HepG2 (cell line): ENCODE measurements at regions not wholly inside any gene's neighbourhood (a gene's known extent, or its start where the extent isn't known, plus 50 kb on each side); places are given as distances from the start of the nearest gene placed in this dataset.
A peak's percentile ranks its signal among the peaks of the same experiment; 100 is the strongest.

Experiments used
- ATF1 ChIP-seq: IDR thresholded peaks from 2 replicates; pipeline ENCODE4 v1.6.1; 2016; ENCODE audit warnings: mild to moderate bottlenecking, control low read depth
- FOSL2 ChIP-seq: sonication (generic); formaldehyde crosslinking; IDR thresholded peaks from 2 replicates; pipeline ENCODE4 v1.4.0; 2020; ENCODE audit warnings: missing genetic modification reagents
- HMG20A ChIP-seq: IDR thresholded peaks from 2 replicates; pipeline ENCODE4 v1.6.1; 2016; ENCODE audit warnings: borderline replicate concordance
- HOXA3 ChIP-seq: sonication (generic); formaldehyde crosslinking; IDR thresholded peaks from 2 replicates; pipeline ENCODE4 v1.5.0; 2020; ENCODE audit warnings: missing genetic modification reagents
- IRF2 ChIP-seq: IDR thresholded peaks from 2 replicates; pipeline ENCODE4 v1.6.1; 2018; ENCODE audit warnings: missing genetic modification reagents, missing compliant biosample characterization
- JARID2 ChIP-seq: sonication (generic); formaldehyde crosslinking; IDR thresholded peaks from 2 replicates; pipeline ENCODE4 v1.8.1; 2023; ENCODE audit warnings: missing genetic modification reagents, inconsistent platforms; ENCODE audit not compliant: insufficient replicate concordance
- KAT7 ChIP-seq: IDR thresholded peaks from 2 replicates; pipeline ENCODE4 v1.6.1; 2018; ENCODE audit warnings: borderline replicate concordance, missing compliant biosample characterization
- PHF8 ChIP-seq: sonication (generic); formaldehyde crosslinking; IDR thresholded peaks from 2 replicates; pipeline ENCODE4 v1.5.0; 2020; ENCODE audit warnings: missing genetic modification reagents
- SP4 ChIP-seq: sonication (generic); formaldehyde crosslinking; IDR thresholded peaks from 2 replicates; pipeline ENCODE4 v1.8.1; 2023; ENCODE audit warnings: mild to moderate bottlenecking, missing genetic modification reagents
- TBX3 ChIP-seq: fragments of 450-650 bp; IDR thresholded peaks from 2 replicates; pipeline ENCODE4 v1.6.1; 2017; ENCODE audit warnings: antibody characterized with exemption, mild to moderate bottlenecking, inconsistent platforms, borderline replicate concordance
- ZNF205 ChIP-seq: IDR thresholded peaks from 2 replicates; pipeline ENCODE4 v1.6.1; 2018; ENCODE audit warnings: missing biosample characterization, missing genetic modification reagents
- ZNF30 ChIP-seq: sonication (generic); formaldehyde crosslinking; IDR thresholded peaks from 2 replicates; pipeline ENCODE4 v1.5.0; 2020; ENCODE audit warnings: mild to moderate bottlenecking, missing genetic modification reagents
- ZNF460 ChIP-seq: sonication (generic); formaldehyde crosslinking; IDR thresholded peaks from 2 replicates; pipeline ENCODE4 v1.5.1; 2020; ENCODE audit warnings: missing genetic modification reagents, mild to moderate bottlenecking, borderline replicate concordance
- ZNF543 ChIP-seq: sonication (generic); formaldehyde crosslinking; IDR thresholded peaks from 2 replicates; pipeline ENCODE4 v1.4.0; 2020; ENCODE audit warnings: mild to moderate bottlenecking, missing genetic modification reagents
- ZNF557 ChIP-seq: sonication (generic); formaldehyde crosslinking; IDR thresholded peaks from 2 replicates; pipeline ENCODE4 v1.4.0; 2020; ENCODE audit warnings: missing genetic modification reagents
- ZNF629 ChIP-seq: sonication (generic); formaldehyde crosslinking; conservative IDR thresholded peaks from 2 replicates; pipeline ENCODE4 v1.5.0; 2020; ENCODE audit warnings: missing genetic modification reagents
- ZNF878 ChIP-seq: sonication (generic); formaldehyde crosslinking; IDR thresholded peaks from 2 replicates; pipeline ENCODE4 v1.8.1; 2023; ENCODE audit warnings: mild to moderate bottlenecking, missing genetic modification reagents, moderate library complexity
- TF ChIP-seq, protein P1 (sequence below), 2 experiments: fragments of 450-650 bp in 1 of 2; sonication (generic) in 1 of 2; formaldehyde crosslinking in 1 of 2; IDR thresholded peaks; 2 replicates each; pipeline versions ENCODE4 v1.6.1 to v1.8.0; 2016 to 2022; ENCODE audit warnings: antibody characterized with exemption in 1 of 2, mild to moderate bottlenecking in 1 of 2, missing genetic modification reagents in 1 of 2
- TF ChIP-seq, protein P2 (sequence below): sonication (generic); formaldehyde crosslinking; IDR thresholded peaks from 2 replicates; pipeline ENCODE4 v1.8.1; 2023; ENCODE audit warnings: mild to moderate bottlenecking, missing genetic modification reagents
- TF ChIP-seq, protein P3 (sequence below): sonication (generic); formaldehyde crosslinking; IDR thresholded peaks from 2 replicates; pipeline ENCODE4 v1.5.0; 2020; ENCODE audit warnings: mild to moderate bottlenecking, missing genetic modification reagents

DNA sequence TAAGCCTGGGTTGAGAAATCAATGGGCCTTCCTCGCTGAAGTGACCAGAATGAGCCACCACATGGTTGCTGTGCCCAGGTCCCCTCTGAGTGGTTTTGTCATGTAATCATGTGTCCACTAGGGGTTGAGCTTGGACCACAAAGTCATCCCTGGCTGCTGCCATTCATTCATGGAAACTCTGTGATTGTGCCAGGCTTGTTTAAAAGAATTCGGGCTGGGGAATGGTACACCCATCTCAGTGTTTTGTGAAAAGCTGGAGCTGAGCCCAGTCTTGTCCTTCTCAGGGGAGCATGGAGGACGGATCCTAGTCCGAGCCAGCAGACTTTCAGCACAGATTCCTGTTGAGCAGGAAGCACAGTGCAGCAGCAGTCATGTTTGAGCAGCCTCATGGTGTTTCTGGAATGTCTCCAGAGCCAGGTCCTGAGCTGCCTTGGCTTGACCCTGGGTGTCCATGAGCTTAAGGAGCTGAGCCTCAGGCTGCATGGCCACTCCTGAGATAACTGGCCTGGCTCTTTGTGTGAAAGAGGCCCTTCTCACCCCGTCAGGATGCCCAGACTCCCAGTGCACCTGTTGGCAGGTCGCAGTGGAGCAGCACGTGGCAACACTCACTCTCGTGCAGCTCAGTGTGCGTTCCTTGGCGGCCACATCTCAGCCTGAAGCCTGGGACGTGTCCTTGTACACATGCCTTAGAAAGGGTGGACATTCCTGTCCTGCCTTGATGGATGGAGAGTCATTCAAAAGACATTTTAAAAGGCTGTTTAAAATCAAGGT, 260.3 kb upstream of the TPM1 start (continued):
- TF ChIP-seq, protein P1, sequence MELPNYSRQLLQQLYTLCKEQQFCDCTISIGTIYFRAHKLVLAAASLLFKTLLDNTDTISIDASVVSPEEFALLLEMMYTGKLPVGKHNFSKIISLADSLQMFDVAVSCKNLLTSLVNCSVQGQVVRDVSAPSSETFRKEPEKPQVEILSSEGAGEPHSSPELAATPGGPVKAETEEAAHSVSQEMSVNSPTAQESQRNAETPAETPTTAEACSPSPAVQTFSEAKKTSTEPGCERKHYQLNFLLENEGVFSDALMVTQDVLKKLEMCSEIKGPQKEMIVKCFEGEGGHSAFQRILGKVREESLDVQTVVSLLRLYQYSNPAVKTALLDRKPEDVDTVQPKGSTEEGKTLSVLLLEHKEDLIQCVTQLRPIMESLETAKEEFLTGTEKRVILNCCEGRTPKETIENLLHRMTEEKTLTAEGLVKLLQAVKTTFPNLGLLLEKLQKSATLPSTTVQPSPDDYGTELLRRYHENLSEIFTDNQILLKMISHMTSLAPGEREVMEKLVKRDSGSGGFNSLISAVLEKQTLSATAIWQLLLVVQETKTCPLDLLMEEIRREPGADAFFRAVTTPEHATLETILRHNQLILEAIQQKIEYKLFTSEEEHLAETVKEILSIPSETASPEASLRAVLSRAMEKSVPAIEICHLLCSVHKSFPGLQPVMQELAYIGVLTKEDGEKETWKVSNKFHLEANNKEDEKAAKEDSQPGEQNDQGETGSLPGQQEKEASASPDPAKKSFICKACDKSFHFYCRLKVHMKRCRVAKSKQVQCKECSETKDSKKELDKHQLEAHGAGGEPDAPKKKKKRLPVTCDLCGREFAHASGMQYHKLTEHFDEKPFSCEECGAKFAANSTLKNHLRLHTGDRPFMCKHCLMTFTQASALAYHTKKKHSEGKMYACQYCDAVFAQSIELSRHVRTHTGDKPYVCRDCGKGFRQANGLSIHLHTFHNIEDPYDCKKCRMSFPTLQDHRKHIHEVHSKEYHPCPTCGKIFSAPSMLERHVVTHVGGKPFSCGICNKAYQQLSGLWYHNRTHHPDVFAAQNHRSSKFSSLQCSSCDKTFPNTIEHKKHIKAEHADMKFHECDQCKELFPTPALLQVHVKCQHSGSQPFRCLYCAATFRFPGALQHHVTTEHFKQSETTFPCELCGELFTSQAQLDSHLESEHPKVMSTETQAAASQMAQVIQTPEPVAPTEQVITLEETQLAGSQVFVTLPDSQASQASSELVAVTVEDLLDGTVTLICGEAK (IDR thresholded peaks at IDR 0.05), result no peak
- TF ChIP-seq, protein P1 (CRISPR knock-in tag; IDR thresholded peaks at IDR 0.05), result no peak
- TF ChIP-seq, protein P2, sequence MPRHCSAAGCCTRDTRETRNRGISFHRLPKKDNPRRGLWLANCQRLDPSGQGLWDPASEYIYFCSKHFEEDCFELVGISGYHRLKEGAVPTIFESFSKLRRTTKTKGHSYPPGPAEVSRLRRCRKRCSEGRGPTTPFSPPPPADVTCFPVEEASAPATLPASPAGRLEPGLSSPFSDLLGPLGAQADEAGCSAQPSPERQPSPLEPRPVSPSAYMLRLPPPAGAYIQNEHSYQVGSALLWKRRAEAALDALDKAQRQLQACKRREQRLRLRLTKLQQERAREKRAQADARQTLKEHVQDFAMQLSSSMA, result no peak
- TF ChIP-seq PHF8 (CRISPR knock-in tag) (no peak), HMG20A (no peak), JARID2 (CRISPR knock-in tag) (no peak), ZNF543 (CRISPR knock-in tag) (no peak), ZNF205 (CRISPR knock-in tag) (0 out of 2 replicates have a peak, but pooled peaks have one; percentile 48), ATF1 (CRISPR knock-in tag) (no peak), ZNF30 (CRISPR knock-in tag) (no peak), KAT7 (CRISPR knock-in tag) (no peak), ZNF878 (CRISPR knock-in tag) (no peak), HOXA3 (CRISPR knock-in tag) (no peak), TBX3 (no peak), FOSL2 (CRISPR knock-in tag) (peak; percentile 51; the same call in 1 of the 2 replicates), ZNF557 (no peak), IRF2 (CRISPR knock-in tag) (peak; percentile 38; the same call in 1 of the 2 replicates), ZNF460 (CRISPR knock-in tag) (no peak), SP4 (CRISPR knock-in tag) (no peak), ZNF629 (CRISPR knock-in tag) (no peak)
- TF ChIP-seq, protein P3, sequence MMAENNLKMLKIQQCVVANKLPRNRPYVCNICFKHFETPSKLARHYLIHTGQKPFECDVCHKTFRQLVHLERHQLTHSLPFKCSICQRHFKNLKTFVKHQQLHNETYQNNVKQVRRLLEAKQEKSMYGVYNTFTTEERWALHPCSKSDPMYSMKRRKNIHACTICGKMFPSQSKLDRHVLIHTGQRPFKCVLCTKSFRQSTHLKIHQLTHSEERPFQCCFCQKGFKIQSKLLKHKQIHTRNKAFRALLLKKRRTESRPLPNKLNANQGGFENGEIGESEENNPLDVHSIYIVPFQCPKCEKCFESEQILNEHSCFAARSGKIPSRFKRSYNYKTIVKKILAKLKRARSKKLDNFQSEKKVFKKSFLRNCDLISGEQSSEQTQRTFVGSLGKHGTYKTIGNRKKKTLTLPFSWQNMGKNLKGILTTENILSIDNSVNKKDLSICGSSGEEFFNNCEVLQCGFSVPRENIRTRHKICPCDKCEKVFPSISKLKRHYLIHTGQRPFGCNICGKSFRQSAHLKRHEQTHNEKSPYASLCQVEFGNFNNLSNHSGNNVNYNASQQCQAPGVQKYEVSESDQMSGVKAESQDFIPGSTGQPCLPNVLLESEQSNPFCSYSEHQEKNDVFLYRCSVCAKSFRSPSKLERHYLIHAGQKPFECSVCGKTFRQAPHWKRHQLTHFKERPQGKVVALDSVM (CRISPR knock-in tag), result no peak
